Posterior vena cava (tissue), 2 donors: ENCODE measurements at regions not wholly inside any gene's neighbourhood (a gene's known extent, or its start where the extent isn't known, plus 50 kb on each side); places are given as distances from the start of the nearest gene placed in this dataset.

ENCODE experiments used
- DNase-seq: peaks from one replicate; pipeline ENCODE4 v3.0.0-alpha.2; 2020; ENCODE audit warnings: low spot score
- intact Hi-C, 2 donors: fragments of 100-400 bp; cut with DNase I; formaldehyde crosslinking; loops; one replicate each; pipeline versions ENCODE4 v1.14.1 to v1.14.2; 2022 to 2023
- donor health status: DM: yes; HTN: yes; CAD: no.
- donor health status: DM: yes; HTN: yes; CAD: no.

DNA sequence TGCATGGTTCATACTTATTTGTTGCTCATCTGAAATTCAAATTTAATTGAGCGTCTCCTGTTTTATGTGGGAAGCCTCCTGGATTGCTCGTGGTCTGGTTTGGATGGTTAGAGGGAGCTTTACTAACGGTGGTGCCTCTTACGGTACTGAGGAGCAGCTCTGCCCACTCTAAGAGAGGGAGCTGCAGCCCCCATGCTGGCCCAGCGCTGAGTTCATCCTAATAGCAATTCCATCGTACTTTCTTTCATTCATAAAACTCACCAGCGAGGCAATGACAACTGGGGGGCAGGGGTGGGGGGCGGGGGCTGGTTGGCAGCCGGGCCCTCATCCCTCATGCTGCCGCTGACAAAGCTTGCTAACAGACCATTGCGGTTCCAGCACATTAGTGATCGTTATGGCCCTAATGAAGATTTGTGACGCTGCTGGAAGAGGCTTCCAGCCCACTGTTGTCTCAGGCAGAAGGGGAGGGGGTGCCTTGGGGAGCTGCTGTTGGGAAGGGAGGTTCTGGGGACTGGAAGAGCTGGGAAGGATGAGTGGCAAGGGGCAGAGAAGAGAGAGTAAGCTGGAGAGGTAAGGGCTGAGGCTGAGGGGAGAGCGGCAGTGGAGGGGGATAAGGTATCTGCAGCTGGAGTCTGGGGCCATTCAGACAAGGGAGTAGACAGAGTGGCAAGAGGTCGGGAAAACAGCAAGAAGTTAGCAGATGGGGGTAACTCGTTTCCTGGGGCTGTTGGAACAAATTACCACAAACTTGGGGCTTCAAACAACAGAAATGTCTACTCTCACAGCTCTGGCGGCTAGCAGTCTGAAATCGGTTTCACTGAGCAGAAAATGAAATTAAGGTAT, 238.1 kb downstream of the LPIN1 start:
- no peak for DNase-seq
- intact Hi-C loops = no loop called here

GRCh38 chr2:11985817-11986566, 239.6 kb downstream of the LPIN1 start:
- intact Hi-C loops = no loop called here
- DNase-seq = no peak

GRCh38 chr2:11987151-11987550, 240.7 kb downstream of the LPIN1 start:
- no peak for DNase-seq
- intact Hi-C loops = no loop called here

- intact Hi-C loops = no loop called here
- no peak for DNase-seq
These were observed 242.4 kb downstream of the LPIN1 start for GRCh38 chr2:11988691-11989353.

DNA sequence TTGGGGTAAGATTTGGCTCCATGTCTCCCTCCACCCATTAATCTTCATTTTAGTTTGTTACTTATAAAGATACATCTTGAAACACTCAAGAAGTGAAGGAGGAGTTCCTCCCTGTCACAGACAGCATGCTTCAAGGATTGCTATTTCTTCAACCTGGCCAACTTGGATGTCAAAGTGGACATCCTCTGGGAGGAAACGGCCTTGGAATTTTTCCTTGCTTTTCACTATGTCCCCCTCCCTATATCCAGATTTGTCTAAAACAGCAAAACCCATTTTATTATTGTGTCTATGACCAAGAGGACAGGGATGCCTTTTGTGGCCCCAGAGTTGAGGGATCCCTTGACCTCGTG, 242.9 kb downstream of the LPIN1 start:
- intact Hi-C loops = no loop called here
- no peak for DNase-seq

DNA sequence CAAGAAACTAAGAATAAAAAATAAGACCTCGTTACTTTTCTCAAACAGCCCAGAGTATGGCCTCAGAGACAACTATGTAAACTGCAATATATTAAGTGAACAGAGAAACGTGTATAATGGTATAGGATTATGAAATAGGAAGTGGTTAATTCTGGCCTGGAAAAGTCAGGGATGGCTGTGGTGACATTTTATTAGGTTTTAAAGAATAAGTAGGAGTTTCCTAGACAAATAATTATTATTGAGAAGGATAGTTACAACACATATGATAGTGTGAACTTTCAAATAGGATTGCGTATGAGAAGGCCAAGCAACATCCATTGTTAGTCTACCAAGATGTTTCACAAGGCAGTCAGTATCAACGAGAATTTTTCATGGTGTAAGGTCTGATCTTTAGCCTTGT, 244.1 kb downstream of the LPIN1 start:
- intact Hi-C loops = no loop called here

DNA sequence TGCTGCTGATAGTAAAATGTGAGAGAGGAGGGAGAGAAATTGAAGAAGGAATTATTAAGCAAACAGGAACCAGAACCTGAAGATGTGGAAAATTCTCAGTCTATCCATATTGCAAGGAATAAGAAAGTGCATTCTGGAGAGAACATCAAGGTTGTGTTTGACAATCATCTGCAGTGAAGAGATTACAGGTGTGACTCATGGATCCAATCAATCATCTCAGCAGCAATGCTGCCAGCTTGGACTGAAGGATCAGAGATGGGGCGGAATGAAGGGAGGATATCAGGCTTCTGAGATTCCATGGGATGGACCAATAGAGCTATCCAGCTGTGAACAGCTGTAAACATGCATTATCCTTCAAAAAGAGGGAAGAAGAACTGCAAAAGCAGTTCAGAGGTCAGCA, 247.3 kb downstream of the LPIN1 start:
- intact Hi-C loops = no loop called here
- DNase-seq = no peak

More for the DNA sequence above, 244.1 kb downstream of the LPIN1 start:
- DNase-seq = no peak

DNA sequence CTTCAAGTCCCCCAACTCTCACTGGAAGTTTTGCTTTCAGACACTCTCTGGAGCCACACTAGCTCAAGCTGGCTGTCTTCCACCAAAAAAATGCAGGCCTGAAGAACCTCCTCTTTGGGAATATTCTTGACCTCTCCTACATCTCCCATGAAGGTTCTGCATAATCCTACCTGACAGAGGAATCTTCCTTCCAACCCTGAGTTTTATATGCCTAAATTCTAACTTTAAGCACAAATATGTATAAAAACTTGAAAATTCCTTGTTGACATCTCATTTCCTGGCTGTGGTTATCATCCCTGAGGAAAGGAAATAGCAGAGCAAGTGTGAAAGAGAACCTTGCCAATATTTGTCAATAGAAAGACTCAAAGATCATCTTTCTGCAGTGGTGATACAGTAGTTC, 249.0 kb downstream of the LPIN1 start:
- no peak for DNase-seq
- intact Hi-C loops = no loop called here

GRCh38 chr2:11996618-11997017, 250.2 kb downstream of the LPIN1 start:
- DNase-seq = no peak
- intact Hi-C loops = no loop called here

- no peak for DNase-seq
- intact Hi-C loops = no loop called here
These were observed 250.7 kb downstream of the LPIN1 start for GRCh38 chr2:11997142-11997541.

GRCh38 chr2:11998218-11998617, 251.8 kb downstream of the LPIN1 start:
- intact Hi-C loops = no loop called here
- DNase-seq = no peak

DNA sequence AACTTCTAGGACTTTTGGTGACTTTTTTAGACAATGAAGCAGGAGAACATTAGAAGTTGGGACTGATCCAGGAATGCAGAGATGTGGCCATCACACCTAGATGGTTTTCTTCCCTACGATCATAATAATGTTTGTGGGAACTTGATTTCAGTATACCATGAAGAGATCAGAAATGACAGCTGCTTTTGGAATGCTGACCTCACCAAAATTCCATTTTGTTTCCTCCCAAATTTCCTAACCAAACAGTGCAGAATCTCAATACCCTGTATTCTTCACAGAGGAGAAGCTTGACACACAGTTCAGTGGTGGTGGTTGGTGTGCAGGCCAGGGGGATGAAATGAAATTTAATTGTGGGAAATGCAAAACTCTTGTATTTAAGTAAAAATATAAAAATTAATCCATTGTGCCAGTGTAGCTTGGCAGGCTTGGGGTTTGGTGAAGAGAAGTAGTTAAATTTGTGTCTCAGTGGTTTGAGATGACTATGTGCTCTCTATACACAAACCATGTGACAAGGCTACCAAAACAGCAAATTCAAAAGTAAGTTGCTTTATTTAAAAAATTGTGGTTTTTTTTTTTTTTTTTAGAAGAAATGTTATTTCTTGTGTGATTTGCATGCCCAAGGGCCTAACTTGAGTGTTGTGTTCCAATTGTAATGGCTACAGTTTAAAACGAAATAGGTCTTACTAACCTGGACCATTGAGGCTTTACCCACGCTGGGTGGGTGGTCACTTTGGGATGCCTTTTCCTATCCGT, 252.4 kb downstream of the LPIN1 start:
- intact Hi-C loops = no loop called here
- DNase-seq = no peak

DNA sequence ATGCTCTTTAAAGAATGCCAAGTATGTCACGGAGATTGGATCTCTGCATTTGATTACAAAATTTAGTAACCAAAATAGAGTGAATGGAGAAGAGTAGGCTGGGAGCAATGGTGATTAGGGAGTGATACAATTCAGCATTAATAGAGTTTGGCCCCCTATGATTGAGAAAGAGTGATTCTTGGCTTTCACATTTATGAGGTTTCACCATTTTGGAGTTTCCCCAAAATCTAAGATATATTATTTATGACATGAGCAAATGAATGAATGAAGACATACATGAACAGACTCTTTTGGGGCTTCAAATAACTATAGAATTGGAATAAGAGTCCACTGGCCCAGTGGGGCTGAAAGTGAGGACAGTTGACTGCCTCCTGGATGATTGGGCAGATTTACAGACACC, 255.2 kb downstream of the LPIN1 start:
- no peak for DNase-seq
- intact Hi-C loops = no loop called here

DNA sequence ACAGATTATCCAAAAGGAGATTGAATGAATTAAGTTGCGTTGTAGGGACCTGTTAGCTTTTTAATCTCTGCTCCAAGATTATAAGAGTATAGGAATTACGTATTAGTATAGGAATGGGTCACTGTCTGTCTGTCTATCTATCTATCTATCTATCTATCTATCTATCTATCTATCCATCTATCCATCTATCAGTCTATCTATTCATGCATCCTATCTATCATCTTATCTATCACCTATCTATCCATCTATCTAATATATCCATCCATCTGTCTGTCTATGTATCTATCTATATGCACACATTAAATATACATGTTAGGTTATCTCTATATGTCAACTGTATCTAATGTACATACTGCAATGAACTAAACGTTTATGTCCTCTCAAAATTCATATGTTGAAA, 255.8 kb downstream of the LPIN1 start:
- DNase-seq = no peak
- intact Hi-C loops = no loop called here

- intact Hi-C loops = no loop called here
- DNase-seq = no peak
These were observed 258.3 kb downstream of the LPIN1 start for GRCh38 chr2:12004713-12005112.

DNA sequence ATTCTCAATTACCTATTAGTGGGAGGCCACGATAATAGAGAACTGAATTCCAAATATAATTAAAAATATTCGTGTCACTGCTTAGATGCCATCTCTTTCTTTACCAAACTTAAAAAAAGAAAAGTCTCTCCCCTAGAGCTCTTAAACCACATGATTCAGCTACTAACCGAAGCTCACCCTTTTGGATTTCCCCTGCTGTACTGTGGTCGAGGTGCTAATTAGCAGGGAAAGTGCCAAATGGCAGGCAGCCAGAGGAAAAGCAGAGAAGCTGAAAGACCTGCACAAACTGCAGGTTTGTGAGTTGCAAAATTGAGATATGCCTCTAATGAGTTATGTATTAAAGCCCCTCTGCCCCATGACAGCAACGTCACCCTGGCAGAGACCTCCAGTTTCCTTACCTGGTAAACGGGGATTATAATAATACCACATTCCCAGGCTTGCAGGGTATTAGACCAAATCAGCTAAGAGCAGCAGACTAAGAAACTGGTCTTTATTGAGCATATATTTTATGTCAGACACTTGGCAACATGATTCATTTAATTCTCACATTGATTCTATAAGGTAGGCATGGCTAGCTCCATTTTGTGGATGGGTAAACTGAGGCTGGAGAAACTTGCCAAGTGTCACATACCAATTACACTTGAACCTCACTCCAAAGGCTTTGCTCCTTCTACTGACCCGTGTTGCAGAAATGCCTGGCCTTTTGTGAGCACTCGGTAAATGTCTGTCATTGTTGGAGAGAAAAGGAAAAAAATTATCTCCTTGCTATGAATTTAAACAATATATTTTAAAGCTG, 259.7 kb downstream of the LPIN1 start:
- intact Hi-C loops = no loop called here
- DNase-seq = no peak

DNA sequence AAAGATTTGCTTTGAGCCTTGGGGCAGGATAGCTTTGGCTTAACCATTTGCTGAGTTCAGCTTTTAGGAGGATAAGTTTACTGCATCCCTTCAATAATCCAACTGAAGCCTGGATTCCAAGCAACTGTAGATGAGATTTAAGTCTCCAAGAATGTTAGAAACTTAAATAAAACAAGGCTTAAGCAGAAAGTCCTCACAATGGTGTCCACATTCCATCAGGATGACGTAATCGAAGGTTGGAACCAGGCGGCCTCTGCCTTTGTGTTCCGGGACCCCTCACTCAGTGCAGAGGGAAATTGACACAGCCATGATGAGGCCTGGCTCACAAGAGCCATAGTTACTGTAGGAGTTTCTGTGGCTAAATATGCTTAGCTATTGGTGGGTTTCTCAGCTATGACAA, 260.4 kb downstream of the LPIN1 start:
- DNase-seq = no peak
- intact Hi-C loops = no loop called here

DNA sequence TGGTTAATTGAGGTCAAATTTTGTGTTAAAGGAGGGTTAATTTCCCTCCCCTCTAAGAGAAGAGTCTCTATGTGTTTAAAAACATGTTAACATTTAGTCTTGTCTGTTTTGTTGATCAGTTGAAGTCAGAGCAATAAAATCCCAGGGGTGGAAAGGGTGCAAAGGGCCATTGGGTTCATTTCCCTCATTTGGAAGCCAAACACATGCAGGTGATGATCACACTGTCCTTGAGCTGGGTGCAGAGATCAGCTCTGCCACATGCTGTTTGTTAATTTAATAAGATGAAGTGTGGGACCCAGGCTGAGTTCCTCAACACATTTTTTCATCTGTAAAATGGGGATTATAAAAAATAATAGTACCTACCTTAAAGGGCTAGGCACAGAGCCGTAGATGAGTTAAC, 260.9 kb downstream of the LPIN1 start:
- intact Hi-C loops = no loop called here
- no peak for DNase-seq

DNA sequence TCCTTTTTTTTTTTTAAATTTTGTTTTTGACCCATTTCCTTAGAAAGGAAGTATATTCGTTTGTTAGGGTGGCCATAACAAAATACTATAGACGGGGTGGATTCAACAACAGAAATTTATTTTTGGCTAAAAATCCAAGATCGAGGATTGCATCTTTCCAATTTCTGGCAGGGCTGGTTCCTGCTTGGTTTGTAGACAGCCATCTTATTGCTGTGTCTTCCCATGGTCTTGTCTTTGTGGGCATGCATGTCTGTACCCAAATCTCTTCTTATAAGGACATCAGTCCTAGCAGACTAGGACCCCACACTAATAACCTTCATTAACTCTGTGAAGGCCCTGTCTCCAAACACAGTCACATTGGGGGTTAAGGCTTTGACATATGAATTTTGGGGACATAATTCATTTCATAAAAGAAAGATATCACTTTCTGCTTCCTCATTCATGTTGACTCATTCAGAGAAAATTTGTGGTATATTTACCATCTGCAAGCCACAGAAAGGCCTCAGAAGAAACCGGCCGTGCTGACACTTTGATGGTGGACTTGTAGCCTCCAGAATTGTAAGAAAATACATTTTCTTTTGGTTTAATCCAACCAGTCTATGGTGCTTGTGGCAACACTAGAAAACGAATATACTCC, 262.1 kb downstream of the LPIN1 start:
- no peak for DNase-seq
- intact Hi-C loops = no loop called here
